ENCODE measurements at regions not wholly inside any gene's neighbourhood (a gene's known extent, or its start where the extent isn't known, plus 50 kb on each side); places are given as distances from the start of the nearest gene placed in this dataset.

- Histone ChIP-seq H3K36me3 (no peaks in the 10 kb centered on the region), H3K4me1 (no peaks in the 10 kb centered on the region), H3K4me3 (no peak overlapping the region), H3K27ac (no peak overlapping the region), H3K27me3 (no peaks in the 10 kb centered on the region), H3K9me3 (no peaks in the 10 kb centered on the region)
- intact Hi-C loops (cut with DNase I; ENCODE audit: low total_unique reads) = no loop called here
- DNase-seq = no peak
- no peak for TF ChIP-seq CTCF (IDR thresholded peaks at IDR 0.05)
Measured at GRCh38 chr10:2300231-2300630, 562.9 kb upstream of the ADARB2 start.

GRCh38 chr10:2296179-2296891 is 559.0 kb upstream of the ADARB2 start:
- Histone ChIP-seq H3K4me1 (no peaks in the 10 kb centered on the region), H3K9me3 (no peaks in the 10 kb centered on the region), H3K4me3 (no peak overlapping the region), H3K27me3 (no peaks in the 10 kb centered on the region), H3K36me3 (no peaks in the 10 kb centered on the region), H3K27ac (no peak overlapping the region)
- TF ChIP-seq CTCF (IDR thresholded peaks at IDR 0.05) = no peak
- DNase-seq = no peak
- intact Hi-C loops (cut with DNase I; ENCODE audit: low total_unique reads) = no loop called here

GRCh38 chr10:2294739-2295138 is 557.4 kb upstream of the ADARB2 start:
- intact Hi-C loops (cut with DNase I; ENCODE audit: low total_unique reads) = no loop called here
- H3K4me1 ChIP-seq = no peaks in the 10 kb centered on the region
- no peak for TF ChIP-seq CTCF (IDR thresholded peaks at IDR 0.05)

GRCh38 chr10:2284071-2284470 is 546.7 kb upstream of the ADARB2 start:
- no peaks in the 10 kb centered on the region for H3K9me3 ChIP-seq
- no peaks in the 10 kb centered on the region for H3K4me1 ChIP-seq
- no peak for DNase-seq

More at GRCh38 chr10:2294739-2295138, 557.4 kb upstream of the ADARB2 start:
- no peaks in the 10 kb centered on the region for H3K27me3 ChIP-seq
- no peaks in the 10 kb centered on the region for H3K9me3 ChIP-seq
- H3K4me3 ChIP-seq = no peak overlapping the region
- H3K27ac ChIP-seq = no peak overlapping the region
- DNase-seq = no peak
- no peaks in the 10 kb centered on the region for H3K36me3 ChIP-seq

GRCh38 chr10:2282202-2282601 is 544.9 kb upstream of the ADARB2 start:
- intact Hi-C loops (cut with DNase I; ENCODE audit: low total_unique reads) = no loop called here
- Histone ChIP-seq H3K4me1 (no peaks in the 10 kb centered on the region), H3K27ac (no peak overlapping the region), H3K27me3 (no peaks in the 10 kb centered on the region), H3K4me3 (no peak overlapping the region), H3K9me3 (no peaks in the 10 kb centered on the region), H3K36me3 (no peaks in the 10 kb centered on the region)
- TF ChIP-seq CTCF (IDR thresholded peaks at IDR 0.05) = no peak
- no peak for DNase-seq

More at GRCh38 chr10:2284071-2284470, 546.7 kb upstream of the ADARB2 start:
- Histone ChIP-seq H3K36me3 (no peaks in the 10 kb centered on the region), H3K27me3 (no peaks in the 10 kb centered on the region), H3K4me3 (no peak overlapping the region), H3K27ac (no peak overlapping the region)
- intact Hi-C loops (cut with DNase I; ENCODE audit: low total_unique reads) = no loop called here
- TF ChIP-seq CTCF (IDR thresholded peaks at IDR 0.05) = no peak

Measured in tibial artery (tissue), 4 donors.